SU-DHL-6 (cell line): ENCODE measurements at regions not wholly inside any gene's neighbourhood (a gene's known extent, or its start where the extent isn't known, plus 50 kb on each side); places are given as distances from the start of the nearest gene placed in this dataset.

Experiments used
- EZH2phosphoT487 ChIP-seq: fragments of 200-600 bp; sonication (generic), shearing (Covaris generic); conservative IDR thresholded peaks from 2 replicates; pipeline ENCODE4 v1.6.1; 2018; ENCODE audit warnings: mild to moderate bottlenecking, antibody characterized with exemption, low read length, moderate library complexity, mixed read lengths
- TF ChIP-seq, protein P1 (sequence below): fragments of 200-600 bp; sonication (generic); IDR thresholded peaks from one replicate; pipeline ENCODE4 v1.5.1; 2017; ENCODE audit warnings: antibody characterized with exemption, mild to moderate bottlenecking, low read length, moderate library complexity; ENCODE audit not compliant: insufficient read depth, poor library complexity, severe bottlenecking

DNA sequence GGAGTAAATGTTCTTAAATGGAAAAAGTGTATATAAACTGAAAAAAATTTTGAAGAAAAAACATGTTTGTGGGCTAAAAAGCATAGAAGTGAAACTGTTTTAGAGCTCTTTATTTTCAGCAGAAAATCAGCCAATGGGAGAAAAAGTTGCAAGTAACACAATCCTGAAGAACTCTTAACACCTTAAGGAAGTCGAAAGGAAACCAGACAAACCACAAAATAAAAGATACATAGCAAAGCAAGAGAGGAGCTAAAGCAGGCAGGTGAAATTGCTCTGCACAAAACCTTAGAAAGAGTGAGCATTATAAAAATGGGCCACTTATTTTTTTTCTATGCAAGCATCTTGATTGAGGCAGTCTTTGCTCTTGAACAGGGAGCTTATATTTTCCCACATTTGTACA, 300.5 kb downstream of the RAP2B start:
- TF ChIP-seq, protein P1, sequence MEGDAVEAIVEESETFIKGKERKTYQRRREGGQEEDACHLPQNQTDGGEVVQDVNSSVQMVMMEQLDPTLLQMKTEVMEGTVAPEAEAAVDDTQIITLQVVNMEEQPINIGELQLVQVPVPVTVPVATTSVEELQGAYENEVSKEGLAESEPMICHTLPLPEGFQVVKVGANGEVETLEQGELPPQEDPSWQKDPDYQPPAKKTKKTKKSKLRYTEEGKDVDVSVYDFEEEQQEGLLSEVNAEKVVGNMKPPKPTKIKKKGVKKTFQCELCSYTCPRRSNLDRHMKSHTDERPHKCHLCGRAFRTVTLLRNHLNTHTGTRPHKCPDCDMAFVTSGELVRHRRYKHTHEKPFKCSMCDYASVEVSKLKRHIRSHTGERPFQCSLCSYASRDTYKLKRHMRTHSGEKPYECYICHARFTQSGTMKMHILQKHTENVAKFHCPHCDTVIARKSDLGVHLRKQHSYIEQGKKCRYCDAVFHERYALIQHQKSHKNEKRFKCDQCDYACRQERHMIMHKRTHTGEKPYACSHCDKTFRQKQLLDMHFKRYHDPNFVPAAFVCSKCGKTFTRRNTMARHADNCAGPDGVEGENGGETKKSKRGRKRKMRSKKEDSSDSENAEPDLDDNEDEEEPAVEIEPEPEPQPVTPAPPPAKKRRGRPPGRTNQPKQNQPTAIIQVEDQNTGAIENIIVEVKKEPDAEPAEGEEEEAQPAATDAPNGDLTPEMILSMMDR, result no peak
- no peak for TF ChIP-seq EZH2phosphoT487
